Lung microvascular endothelial cell (primary cell): ENCODE measurements at regions not wholly inside any gene's neighbourhood (a gene's known extent, or its start where the extent isn't known, plus 50 kb on each side); places are given as distances from the start of the nearest gene placed in this dataset.
A peak's percentile ranks its signal among the peaks of the same experiment; 100 is the strongest.
"Not testable (repeated sequence)": the region's sequence is repeated elsewhere in the genome, so short reads cannot be mapped to it uniquely, and the experiment has no call there.

Experiments
- DNase-seq, 2 donors: peaks; one replicate each; pipeline versions ENCODE4 v3.0.0 to v3.0.0-alpha.2; 2010; ENCODE audit warnings: low read depth in 2 of 2

DNA sequence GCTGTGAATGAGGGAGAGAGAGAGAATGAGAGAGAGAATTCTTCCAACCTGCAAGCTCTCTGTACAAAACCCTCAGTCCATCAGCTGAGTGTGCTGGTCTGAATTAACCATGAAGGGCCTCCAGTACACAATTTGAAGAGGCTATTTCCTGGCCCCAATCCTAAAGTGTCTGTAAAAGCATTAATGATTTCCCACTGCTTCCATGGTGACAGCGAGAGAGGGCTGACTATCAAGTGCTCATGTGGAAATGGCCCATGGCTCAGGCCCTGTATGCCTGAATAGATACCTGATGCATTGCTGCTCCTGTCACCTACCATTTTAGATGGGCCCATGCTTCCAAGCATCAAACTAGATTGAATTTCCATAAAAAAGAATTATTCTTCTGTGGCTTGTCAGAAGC is 592.4 kb downstream of the KIF4B start:
- no peak for DNase-seq

DNA sequence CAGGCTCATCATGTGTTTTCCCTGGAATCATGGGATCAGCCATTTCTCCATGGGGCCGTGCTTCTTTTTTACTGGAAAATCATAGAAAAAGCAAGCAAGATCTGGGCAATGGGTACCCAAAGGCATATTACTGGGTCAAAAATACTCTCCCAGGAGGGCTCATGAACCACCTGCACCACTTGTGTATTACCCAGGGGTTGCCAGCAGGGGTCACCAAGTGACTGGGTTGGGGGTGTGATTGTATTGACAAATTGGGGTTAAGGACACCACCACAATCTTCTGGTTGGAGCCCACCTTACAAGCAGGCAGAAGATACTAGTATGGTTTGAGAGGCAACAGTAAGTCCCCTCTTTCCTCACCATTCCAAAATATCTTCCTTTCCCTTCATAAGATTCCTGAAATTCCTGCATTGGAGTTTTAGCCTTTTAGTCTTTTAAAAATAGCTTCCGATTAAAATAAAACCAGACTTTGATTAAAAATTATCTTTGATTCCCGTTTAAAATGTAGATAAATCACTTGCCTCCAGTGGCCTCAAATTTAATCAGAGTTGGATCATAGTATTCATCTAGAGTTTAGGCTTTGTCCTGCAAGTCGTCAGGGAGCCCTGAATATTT is 603.3 kb downstream of the KIF4B start:
- DNase-seq, result peak in 1 of 2 donors; percentile 61

DNA sequence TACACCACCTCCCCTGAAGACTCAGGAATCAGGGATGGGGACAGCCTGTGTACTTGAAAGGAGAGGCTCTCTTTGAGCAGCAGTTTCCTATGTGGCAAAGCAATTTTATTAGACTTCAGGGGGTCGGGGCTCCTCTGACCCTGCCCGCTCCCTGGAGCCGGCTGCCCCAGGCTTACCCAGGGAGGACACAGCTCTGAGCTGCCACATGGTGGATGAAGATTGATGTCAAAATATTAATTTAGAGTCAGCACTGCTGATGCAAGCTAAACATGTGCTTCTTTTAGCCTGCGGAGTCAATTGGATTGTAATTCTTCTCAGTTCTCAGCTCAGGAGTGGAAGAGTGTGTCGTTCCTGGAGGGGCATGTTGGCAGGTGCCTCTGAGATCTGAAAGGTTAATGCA is 606.1 kb downstream of the KIF4B start:
- DNase-seq, result no peak

DNA sequence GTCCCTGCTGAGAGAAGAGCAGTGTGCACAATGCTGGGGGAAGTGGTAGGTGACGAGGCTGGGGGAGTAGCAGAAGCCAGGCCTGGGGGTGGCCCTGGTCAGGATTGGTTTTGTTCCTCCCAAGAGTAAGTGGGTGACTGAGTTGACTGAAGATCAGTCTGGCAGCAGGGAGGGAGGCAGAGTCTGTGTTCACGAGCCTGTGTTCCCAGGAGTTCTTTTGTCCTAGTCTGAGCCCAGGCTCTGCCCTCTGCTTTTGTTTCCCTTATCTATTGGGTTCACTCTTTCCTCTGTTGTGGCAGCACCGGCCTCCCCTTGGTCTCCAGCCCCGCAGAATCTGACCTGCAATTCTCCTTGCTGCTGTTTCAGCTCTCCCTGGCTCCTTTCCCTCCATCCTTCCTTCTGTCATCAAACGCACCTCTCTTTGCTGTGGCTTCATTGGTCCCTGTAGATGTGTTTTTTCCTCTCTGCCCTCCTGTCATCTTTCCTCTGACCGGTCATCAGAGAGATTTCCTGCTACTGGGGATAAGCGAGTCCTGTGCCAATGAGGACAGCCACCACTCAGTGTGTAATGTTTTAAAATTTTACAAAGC is 607.4 kb downstream of the KIF4B start:
- peak in 1 of 2 donors; percentile 96 for DNase-seq

DNA sequence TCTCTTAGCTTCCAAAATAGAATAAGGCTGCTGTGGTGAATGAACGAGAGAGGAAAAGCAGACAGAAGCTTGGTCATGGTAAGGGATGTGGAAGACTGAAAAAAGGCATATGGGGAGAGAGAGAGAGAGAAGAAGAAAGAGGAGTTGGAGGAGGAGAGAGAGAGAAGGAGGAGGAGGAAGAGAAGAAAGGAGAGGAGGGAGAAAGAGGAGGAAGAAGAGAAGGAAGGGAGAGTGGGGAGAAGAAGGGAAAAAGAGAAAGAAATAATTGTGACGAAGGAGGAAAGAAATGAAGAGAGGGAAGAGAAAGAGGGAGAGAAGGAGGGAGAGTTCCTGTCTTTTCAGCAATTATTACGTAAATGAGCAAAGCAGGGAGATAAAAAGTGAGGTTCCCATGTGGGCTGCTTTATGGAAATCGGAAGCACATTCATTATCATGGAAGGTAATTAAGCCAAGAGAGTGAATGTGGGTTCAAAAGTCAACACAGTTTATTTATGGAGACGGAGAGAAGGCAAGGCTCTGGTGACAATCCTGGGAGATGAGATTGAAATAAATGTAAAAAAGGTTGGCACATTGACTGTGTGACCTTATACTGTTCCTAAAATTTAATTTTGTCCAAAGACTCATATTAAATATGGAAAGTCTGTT is 611.2 kb downstream of the KIF4B start:
- DNase-seq, result no peak

DNA sequence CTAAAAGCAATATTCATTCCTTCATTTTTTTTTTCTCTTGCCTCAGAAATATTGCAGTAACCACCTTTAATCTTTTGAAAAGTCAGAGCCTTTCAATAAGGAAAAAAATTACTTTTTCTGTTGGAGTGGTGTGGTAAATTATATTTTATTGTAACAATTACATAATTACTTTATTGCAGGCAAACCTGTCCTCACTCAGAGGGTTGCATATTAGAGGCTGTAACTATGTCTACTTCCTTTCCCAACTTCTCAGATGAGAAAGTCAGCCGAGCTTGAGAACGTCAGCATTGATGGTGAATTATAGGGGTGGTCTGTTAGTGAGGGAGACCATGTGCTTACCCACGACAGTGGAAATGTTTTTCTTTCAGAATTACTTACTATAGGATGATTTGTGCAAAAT is 611.8 kb downstream of the KIF4B start:
- DNase-seq, result no peak

DNA sequence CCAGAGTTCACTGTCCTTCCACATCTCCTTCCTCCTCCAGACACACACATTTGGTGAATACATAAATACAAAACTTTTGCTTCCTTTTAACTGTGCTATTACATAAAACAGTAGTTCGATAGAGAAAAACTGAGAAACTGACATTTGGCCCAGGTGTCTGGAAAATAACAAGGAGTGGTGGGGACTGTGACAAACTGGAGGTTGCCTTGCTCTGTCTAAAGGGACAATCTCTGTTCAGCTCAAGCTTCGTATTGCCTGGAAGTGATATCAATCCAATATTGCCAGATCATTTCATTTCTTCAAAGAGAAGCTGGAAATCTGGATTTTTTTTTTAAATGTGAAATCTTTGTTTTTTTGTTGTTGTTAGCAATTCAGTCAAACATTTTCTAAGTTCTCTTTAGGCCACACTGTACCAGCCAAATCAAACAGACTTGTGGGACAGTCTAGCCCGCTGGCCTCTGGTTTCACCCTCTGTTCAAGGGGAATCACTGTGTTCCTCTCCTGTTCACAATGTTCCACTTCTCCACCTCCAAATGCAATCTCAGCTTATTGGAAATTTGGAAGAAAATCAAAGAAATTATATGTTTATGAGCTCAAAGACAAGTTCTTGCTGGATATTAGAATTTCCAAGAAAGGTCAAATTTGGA is 612.5 kb downstream of the KIF4B start:
- peak in 1 of 2 donors; percentile 12 for DNase-seq

DNA sequence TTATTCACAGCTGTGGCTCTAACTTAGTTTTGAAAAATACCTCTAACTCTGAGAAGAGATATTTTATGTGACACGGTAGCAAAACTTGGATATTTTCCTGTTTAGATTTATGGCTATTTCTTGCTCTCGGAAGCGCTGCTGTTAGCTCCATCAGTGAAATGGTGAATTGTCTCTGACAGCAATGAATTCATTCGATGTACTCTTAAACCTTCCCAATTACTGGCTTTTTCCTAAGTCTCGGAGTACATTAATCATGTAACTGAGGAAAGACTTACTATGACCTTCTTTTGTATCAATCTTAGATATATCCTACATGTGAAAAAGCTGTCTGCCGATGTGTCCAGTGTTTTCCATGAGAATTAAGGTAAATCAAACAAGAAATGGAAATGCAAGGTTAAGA is 613.0 kb downstream of the KIF4B start:
- DNase-seq, result no peak

DNA sequence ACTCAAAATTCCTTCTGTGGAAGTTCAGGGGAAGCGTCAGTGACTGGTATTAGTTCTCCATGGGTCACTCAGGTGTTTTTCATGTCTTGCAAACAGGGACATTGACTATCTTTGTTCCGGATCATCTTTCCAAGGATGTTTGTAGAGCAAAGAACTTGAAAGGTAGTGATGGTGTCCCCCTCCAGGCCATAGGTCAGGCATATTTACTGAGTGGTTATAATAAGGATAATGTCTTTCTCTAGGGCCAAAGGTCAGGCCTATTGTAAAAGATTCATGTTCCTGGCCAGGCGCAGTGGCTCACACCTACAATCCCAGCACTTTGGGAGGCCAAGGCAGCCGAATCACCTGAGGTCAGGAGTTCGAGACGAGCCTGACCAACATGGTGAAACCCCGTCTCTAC is 614.8 kb downstream of the KIF4B start:
- DNase-seq, result no peak

DNA sequence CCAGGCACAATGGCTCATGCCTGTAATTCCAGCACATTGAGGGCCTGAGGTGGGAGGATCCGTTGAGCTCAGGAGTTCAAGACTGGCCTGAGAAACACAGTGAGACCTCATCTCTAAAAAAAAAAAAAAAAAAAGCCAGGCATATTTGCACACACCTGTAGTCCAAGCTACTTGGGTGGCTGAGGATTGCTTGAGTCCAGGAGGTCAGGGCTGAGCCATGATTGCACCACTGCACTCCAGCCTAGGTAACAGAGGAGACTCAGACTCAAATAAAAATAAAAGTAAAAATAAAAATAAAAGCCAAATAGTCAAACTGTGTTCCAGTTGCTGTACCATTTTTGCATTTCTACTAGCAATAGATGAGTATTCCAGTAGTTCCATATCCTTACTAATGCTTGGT is 616.0 kb downstream of the KIF4B start:
- no peak for DNase-seq

DNA sequence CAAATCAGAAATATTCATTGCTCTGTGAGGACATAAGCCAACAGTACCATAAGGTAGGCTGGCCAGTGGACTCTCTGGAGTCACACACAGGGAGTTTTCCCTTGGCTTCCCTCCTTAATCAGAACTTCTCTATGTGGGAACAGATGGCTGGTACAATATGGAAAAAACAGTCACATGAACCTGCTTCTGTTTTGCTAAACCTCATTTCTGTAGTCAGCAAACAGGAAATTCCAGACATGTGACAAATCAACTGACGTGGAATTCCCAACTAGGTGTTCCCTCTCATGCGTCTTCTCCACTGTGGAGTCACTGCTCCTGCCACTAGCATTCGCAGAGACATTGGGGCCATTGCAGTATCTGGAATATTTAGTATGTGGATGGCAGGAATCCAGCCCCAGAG is 617.6 kb downstream of the KIF4B start:
- DNase-seq, result peak in 1 of 2 donors; percentile 93

DNA sequence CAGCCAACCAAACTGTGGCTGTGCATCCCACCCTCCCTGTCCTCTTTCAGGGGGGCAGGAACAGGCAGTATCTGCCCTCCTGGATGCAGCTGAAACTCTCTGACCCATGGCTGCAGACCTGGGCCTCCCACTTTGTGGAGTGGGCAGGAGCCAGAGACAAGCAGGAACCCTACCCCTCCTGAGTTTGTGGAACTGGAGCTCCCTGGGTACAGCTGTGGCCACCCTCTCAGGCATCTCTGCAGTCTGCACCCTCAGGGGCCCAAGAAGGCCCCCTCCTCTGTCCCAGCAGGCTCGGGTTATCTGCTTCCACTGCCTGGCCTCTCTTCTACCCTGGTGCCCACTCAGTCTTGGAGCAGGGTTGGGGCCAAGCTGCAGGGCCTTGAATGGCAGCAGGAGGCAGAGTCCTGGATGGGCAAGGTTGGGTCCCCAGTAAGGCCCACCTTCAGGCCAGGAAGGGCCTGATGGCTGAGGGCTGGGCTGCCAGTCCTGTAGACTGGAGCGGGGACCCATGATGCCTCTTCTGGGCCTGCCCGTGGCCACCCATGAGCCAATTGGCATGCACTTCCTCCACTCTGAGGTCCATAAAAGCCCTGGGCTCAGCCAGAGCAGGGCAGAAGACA is 619.9 kb downstream of the KIF4B start:
- no peak for DNase-seq

DNA sequence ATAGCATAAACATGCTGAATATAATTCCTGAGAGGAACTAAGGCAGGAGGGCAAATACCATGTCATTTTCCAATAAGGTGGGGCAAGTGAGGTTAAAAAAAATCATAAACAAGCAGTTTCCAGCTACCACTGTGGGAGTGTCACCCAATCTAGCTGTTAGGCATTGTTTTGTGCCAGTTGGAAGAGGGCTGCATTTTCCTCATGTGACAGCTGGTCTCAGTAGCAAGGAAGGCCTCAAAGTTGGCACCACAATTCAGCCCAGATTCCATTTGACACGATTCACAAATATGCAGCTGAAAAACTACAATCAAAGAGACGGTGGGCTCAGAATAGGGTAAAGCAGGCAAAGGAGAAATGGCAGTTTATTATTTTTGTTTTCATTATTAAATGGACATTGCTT is 636.1 kb downstream of the KIF4B start:
- peak in 1 of 2 donors; percentile 3 for DNase-seq

DNA sequence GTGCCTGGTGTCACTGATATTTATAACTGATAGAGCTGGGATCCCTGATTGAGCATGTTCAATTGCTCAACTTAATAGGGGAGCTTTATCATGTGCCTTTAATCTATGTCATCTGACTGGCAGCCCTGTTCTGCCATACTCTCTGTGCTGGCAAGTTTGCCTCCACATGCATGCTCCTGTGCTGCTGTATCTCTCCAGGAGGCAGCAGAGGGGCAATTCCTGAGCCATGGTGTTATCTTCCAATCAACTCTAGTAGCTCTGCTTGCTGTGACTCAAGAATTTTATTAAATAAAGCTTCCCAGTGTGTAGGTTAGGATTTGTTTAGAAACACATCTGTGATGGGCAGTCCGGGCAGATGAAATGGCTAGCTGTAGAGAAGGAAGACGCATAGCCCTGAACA is 642.0 kb downstream of the KIF4B start:
- DNase-seq, result no peak

DNA sequence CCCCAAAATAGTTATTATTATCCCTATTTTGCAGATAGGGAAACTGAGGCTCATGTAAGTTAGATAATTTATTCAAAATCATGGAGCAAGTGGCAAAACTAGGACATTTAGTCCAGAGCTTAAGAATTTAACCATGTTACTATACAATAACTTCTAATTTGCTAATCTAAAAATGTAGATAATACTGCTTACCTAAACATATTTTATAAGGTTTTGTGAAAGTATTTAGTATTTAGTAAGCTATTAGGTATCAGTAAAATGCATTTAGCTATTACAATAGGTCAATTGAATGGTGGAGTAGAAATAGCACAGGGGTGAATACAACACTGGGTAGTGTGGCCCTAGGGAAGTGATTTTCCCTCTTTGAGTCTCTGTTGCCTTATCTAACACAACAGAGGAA is 648.3 kb downstream of the KIF4B start:
- no peak for DNase-seq

DNA sequence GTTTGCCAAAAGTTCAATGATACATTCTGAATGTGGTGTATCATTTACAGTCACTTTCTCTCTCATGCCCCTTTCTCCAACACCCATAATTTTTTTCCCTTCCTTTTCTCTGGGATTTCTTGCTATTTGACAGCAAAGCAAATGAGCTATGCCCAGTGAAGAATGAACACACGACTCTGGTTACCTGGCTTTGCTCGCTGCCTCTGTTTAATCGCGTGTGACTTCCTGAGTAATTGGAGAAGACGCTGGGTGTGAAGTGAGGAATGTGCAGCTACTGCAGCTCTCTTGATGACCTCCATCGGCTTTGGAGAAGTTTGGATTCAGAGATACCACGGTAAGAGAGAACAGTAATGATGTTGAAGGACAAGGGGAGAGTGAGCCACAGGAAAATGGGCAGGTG is 651.8 kb downstream of the KIF4B start:
- DNase-seq, result no peak

DNA sequence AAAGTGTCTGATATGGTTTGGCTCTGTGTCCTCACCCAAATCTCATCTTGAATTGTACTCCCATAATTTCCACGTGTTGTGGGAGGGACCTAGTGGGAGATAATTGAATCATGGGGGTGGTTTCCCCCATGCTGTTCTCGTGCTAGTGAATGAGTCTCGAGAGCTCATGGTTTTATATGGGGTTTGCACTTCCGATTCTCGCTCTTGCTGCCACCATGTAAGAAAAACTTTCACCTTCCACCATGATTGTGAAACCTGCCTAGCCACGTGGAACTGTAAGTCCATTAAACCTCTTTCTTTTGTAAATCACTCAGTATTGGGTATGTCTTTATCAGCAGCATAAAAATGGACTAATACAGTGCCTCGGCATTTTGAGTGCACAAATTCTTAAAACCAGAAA is 655.0 kb upstream of the SGCD start:
- DNase-seq, result not testable (repeated sequence)

DNA sequence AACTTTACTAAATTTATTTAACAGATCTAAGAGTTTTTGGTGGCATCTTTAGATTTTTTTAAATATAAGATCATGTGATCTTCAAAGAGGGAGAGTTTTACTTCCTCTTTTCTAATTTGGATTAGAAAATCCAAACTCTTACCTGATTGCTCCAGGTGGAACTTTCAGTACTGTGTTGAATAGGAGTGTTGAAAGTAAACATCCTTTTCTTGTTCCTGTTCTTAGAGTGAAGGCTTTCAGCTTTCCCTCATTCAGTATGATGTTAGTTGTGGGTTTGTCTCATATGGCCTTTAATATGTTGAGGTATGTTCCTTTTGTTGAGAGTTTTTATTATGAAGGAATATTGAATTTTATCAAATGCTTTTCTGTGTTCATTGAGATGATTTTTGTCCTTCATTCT is 650.0 kb upstream of the SGCD start:
- no peak for DNase-seq

DNA sequence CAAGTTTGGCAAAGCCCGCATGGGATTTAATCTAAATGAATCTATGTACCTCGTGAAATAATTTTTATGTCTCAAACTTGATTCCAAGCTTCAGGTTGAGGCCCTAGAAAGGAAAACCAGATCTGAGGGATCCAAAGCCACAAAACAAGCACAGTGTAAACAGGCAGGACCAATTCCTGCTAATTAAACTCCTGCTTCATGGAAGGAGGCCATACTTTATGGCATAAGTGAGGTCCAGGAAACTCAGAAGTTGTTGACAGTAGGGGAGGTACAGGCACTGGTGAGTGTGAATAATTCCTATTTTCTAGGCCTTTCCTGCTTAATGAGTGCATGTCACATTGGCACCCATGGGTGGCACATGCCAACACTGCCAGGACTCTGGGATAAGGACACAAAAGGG is 648.6 kb upstream of the SGCD start:
- DNase-seq, result no peak

DNA sequence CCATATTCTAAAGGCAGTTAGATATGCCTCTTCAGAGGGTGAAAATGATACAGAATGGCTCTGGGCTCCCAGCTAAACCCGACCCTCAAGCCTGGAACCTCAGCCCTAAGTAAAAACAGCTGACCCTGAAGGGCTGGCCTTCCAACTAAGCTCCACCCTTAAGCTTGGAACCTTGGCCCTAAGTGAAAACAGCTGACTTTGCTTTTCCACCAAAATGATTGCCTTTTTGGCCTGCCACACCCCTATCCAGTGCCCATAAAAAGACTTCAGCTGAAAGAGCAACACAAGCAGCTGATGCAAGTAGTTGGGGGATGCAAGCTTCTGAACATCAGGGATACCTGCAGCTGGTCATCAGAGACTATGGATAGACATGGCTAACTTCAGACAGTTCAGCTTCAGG is 647.4 kb upstream of the SGCD start:
- DNase-seq, result no peak

DNA sequence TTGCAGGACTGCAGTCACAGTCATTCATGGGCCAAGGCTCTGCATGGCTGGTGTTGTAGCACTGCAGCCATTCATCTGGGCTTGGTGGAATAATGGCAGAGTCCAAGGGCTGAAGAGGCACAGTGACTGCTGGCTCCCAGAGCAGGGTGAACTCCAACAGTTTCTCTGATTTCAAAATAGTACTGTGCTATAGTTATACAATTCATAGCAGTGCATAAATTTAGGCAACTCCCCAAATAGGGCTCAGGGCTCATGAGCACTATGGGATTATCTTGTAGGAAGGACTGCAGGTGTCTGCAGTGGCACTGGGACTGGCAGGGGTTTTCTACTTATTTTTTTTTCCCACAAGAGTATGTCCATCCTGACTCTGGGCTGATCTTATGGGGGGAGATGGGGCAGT is 642.5 kb upstream of the SGCD start:
- no peak for DNase-seq

DNA sequence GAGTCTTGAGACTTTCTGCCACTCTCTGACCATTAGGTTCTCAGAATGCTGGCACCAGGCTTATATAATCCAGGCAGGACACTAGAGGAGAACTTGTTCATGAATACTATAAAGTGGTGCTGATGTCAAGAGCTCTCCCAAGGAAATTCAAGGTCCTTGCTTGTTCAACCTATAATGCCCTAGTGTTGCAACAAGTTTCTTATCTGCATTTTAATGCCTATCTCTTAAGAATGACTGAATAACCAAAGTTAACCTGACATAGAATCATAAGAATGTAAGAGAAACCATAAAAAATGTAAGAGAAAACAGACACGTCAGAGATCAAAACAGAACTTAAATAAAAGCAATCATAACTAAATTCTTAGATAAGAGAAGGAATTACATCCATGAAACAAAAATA is 640.8 kb upstream of the SGCD start:
- no peak for DNase-seq
